ENCODE measurements at regions not wholly inside any gene's neighbourhood (a gene's known extent, or its start where the extent isn't known, plus 50 kb on each side); places are given as distances from the start of the nearest gene placed in this dataset. TPM values are rescaled to one million over a fixed set of nuclear protein-coding genes. Genes with fewer than 3 reads are reported as not detected.

- no peak for DNase-seq (ENCODE audit: low read depth)
- no peak overlapping the region for H3K4me3 ChIP-seq (ENCODE audit: low read depth, low read length)
- no peak for TF ChIP-seq CTCF (IDR thresholded peaks at IDR 0.05; ENCODE audit: insufficient read depth, low read depth, low read length)
These were observed 353.6 kb downstream of the LRFN5 start for GRCh38 chr14:41960281-41960680.

- TF ChIP-seq CTCF (IDR thresholded peaks at IDR 0.05; ENCODE audit: insufficient read depth, low read depth, low read length), result no peak
- no peak for DNase-seq (ENCODE audit: low read depth)
- no peak overlapping the region for H3K4me3 ChIP-seq (ENCODE audit: low read depth, low read length)
These were observed 350.8 kb downstream of the LRFN5 start for GRCh38 chr14:41957459-41957858.

Small RNA genes in the stretch of these regions (small RNA-seq; reads per million reads assigned to genes)
- gene AL163153.1 (not detected), gene AL358913.1 (not detected), gene AL442163.3 (not detected)

Data from fibroblast of villous mesenchyme (primary cell).